GM19328 (cell line): ENCODE measurements at regions not wholly inside any gene's neighbourhood (a gene's known extent, or its start where the extent isn't known, plus 50 kb on each side); places are given as distances from the start of the nearest gene placed in this dataset.

Source experiments
- ATAC-seq: cut with Tn5 transposase; IDR thresholded peaks from one replicate; pipeline ENCODE4 v1.9.1; 2021; ENCODE audit warnings: mild to moderate bottlenecking, moderate library complexity; ENCODE audit not compliant: unreplicated experiment

- no peak for ATAC-seq
Observed at GRCh38 chr13:80133631-80134261, 207.2 kb downstream of the SPRY2 start.

- ATAC-seq, result no peak
Observed at GRCh38 chr13:80132741-80133601, 208.0 kb downstream of the SPRY2 start.

GRCh38 chr13:80131204-80131603 is 209.7 kb downstream of the SPRY2 start:
- ATAC-seq, result no peak

DNA sequence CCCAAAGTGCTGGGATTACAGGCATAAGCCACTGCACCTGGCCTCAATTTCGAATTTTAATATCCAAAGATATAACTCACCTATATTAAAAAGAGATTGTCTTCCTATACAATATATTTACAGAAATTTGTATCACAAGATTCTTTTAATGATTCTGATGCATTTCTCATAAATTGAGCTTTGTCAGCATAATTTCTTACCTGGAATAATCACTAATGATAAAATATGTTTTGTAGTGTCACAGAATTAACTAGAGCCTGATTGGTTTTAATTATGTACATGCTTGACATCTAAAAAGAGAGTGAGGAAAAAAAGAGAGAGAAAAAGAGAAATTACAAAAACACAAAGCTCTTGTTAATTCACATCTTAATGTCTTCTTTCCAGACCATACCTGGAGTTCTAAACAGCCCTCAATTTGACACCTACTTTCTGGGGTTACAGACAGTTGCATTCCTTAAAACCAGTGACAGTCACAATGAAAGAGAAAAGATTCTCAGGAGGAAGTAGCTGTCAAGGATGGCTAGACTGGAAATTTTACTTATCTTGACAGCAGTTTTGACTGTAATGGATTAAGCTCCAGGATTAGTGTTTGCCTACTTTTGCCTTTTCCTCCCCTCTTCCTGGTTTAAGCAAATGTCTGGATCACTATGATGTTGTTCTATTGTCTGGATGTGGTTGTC is 214.4 kb downstream of the SPRY2 start:
- ATAC-seq, result no peak

GRCh38 chr13:80123945-80124344 is 217.0 kb downstream of the SPRY2 start:
- no peak for ATAC-seq

GRCh38 chr13:80121038-80121437 is 219.9 kb downstream of the SPRY2 start:
- no peak for ATAC-seq

DNA sequence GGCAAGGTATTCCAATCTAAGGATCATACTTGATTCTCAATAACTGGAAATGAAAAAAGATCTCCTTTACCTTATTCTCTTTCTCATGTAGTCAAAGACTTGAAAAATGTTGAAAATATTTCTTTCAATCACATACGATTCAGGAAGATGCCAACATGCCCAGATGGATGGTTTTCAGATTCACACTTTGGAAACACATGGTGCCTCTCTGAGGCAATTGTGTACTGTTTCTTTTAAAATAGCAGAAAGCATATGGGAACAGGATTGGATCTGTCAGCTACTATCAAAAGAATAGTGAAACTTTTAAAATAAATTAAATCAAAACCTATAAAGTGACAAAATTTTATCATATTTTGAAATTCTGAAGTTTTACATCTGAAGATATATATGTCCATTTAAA is 222.4 kb downstream of the SPRY2 start:
- no peak for ATAC-seq

DNA sequence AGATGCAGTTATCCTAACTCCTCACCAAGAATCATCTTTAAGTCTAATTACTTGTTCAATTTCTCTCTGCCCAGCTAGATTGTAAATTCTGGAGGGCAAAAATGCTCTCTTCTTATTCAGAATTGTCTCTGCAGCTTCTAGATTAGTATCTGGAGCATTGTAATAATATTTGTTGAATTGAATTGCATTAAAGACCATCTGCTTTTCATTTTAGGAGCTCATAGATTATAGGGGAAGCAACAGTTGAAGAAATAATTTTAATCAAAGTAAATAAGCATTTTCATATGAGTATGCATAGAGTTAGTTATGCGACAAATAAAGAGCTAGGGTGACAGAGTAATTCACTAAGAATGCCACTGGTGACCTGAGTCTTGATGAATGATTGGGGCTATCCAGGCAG is 222.8 kb downstream of the SPRY2 start:
- no peak for ATAC-seq

GRCh38 chr13:80117515-80117914 is 223.4 kb downstream of the SPRY2 start:
- no peak for ATAC-seq

DNA sequence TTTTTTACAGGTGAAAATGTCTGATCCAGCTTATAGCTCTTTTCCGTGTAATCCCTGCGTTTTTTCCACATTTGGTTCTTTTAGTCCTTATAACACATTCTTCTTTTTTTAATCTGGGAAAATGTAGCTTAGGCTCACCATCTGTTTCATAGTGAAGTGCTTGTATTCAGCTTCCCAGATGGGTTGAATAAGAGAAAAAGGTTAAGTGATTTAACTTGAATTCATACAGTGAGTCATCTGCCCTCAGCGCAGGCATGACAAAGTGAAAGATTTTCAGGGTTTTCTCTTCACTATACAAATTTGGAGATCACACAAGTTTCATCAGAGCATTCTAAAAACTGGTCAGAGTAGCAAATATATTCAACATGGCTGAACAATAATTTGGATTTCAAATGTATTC is 224.8 kb downstream of the SPRY2 start:
- no peak for ATAC-seq

DNA sequence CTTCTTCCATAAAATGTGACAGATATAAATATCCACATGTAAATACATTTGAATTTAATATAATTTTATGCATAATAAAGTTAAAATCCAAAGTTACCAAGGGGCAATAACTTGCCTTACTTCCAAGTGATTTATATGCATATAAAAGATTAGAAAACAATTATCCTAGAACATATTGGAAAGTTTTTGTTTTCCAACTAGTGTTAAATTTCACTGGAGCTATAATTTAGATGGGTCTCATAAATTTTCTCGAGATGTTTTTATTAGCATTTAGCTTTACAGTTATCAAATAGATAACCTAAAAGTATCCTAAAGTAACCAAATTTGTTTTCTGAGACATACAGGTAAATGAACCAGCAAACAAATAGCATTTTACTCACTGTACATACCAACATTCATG is 225.3 kb downstream of the SPRY2 start:
- no peak for ATAC-seq

DNA sequence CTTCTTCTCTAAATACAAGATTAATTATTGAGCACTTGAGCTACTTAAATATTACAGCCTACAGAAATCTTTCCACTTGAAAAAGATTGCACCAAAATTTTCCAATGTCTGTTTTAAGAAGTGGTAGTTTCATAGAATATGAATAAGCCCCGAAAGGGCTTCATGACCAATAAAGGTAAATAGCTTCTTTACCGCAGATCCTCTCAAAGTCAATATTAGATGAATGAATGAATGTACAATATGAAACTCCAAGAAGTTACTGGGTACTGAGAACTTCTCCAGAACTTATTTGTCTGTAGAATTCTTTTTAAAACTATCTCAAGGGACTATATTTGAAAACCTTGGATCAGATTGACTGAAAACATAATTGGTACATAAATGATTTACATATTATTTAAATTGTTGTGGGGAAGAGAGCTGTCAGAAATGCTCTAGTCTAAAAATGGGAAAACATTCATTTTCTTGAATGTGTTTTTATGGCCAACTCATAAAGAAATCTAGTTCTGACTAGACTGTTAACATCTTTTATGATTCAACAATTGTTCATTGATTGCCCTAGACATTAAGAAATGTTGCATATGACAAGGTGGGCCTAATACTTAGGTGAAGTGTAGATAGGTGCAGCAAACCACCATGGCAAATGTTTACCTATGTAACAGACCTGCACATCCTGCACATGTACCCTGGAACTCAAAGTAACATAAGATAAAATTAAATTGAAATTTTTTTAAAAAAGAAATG is 227.0 kb downstream of the SPRY2 start:
- no peak for ATAC-seq

GRCh38 chr13:80109303-80109702 is 231.6 kb downstream of the SPRY2 start:
- no peak for ATAC-seq

DNA sequence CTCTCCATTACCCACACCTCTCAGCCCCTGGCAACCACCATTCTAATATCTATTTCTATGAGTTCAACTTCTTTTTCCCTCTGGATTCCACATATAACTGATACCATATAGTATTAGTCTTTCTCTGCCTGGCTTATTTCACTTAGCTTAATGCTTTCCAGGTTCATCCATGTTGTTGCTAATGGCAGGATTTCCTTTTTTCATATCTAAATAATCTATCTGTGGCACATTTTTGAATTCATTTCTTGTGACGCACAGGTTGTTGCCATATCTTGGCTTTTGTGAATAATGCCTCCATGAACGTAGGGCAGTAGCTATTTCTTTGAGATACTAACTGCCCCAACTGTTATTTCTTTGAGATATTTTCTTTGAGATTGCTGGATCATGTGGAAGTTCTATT is 235.6 kb downstream of the SPRY2 start:
- no peak for ATAC-seq

GRCh38 chr13:80101040-80101439 is 239.9 kb downstream of the SPRY2 start:
- ATAC-seq, result no peak

- no peak for ATAC-seq
Observed at GRCh38 chr13:80100636-80101035, 240.3 kb downstream of the SPRY2 start.

DNA sequence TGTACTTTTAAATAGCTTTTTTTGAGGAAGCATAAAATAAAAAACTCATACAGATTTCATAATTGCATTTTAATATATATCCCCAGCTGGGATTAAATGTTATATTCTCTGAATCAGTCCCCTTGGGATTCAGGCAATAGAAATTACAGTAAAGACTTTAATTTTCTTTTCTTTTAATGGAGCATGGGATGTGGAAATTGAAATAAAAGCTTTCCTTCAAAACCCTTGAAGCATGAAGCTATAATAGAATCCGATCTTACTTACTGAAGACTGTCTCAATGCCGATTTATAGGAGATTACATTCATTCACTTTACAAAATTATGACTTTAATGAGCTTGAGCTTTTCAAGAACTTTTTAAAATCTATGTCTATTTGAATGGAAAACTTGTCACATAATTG is 243.4 kb downstream of the SPRY2 start:
- ATAC-seq, result no peak

GRCh38 chr13:80096383-80096782 is 244.5 kb downstream of the SPRY2 start:
- no peak for ATAC-seq

DNA sequence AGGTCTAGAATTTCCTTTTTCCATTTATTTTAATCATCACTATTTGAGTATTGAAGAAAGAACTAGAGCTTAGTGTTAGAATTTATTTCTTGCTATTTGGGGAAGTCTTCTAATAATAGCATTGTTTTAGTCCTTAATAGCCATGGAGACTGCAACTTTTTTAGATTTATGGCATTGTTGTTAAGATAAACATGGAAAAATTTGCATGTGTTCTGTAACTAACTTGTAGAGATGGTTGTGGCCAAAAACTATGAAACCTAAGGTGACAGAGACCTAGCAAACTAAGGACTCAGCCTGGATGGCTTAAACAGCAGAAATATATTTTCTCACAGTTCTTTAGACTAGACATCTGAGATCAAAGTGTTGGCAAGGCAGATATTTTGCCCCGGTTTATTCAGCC is 246.4 kb downstream of the SPRY2 start:
- no peak for ATAC-seq

DNA sequence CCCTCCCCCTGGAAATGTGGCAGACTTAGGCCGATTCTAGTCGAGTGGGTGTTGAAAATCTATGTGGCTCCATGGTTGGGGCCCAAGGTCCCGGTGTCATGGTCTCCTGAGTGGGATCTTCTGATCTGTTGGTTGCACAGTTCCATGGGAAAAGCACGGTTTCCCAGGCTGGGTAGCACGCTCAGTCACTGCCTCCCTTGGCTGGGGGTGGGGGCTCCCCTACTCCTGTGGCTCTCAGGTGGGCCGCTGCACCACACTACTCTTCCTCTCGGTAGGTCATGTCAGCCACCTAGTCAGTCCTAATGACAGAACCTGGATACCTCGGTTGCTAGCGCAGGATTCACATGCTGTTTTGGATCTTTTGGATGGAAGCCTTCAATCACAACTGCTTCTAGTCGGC is 247.0 kb downstream of the SPRY2 start:
- ATAC-seq, result no peak

DNA sequence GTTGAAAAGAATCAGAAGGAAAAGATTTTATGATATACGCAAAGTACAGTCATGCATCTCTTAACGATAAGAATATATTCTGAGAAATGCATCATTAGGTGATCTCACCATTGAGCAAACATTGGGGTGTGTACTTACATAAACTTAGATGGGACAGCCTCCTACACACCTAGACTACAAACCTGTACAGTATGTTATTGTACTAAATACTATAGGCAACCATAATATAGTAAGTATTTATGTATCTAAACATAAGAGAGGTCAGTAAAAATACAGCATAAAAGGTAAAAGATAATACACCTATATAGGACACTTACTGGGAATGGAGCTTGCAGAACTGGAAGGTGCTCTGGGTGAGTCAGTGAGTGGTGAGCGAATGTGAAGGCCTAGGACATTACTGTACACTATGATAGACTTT is 254.6 kb downstream of the SPRY2 start:
- ATAC-seq, result no peak
